ENCODE measurements at regions not wholly inside any gene's neighbourhood (a gene's known extent, or its start where the extent isn't known, plus 50 kb on each side); places are given as distances from the start of the nearest gene placed in this dataset.

GRCh38 chr7:145605963-145606362 is 510.6 kb upstream of the CNTNAP2 start:
- Histone ChIP-seq H3K9me3 (ENCODE audit: insufficient read depth, low read depth, low read length) (peaks cover 11% of the 10 kb centered on the region; the same call in 1 of the 2 replicates), H3K4me3 (ENCODE audit: low read length) (no peak overlapping the region), H3K36me3 (ENCODE audit: insufficient read depth, low read depth, low read length) (no peaks in the 10 kb centered on the region), H3K4me1 (ENCODE audit: insufficient read depth, low read length) (no peaks in the 10 kb centered on the region), H3K27ac (ENCODE audit: low read length) (no peak overlapping the region), H3K9ac (ENCODE audit: low read depth, low read length) (no peak overlapping the region), H3K27me3 (ENCODE audit: insufficient read depth, low read length) (no peaks in the 10 kb centered on the region)

- H3K4me3 ChIP-seq (ENCODE audit: low read length), result no peak overlapping the region
- H3K4me1 ChIP-seq (ENCODE audit: insufficient read depth, low read length), result no peaks in the 10 kb centered on the region
- H3K36me3 ChIP-seq (ENCODE audit: insufficient read depth, low read depth, low read length), result no peaks in the 10 kb centered on the region
- H3K9me3 ChIP-seq (ENCODE audit: insufficient read depth, low read depth, low read length), result peaks cover 5% of the 10 kb centered on the region; the same call in 1 of the 2 replicates
- no peaks in the 10 kb centered on the region for H3K27me3 ChIP-seq (ENCODE audit: insufficient read depth, low read length)
- H3K9ac ChIP-seq (ENCODE audit: low read depth, low read length), result no peak overlapping the region
- no peak overlapping the region for H3K27ac ChIP-seq (ENCODE audit: low read length)
Measured at GRCh38 chr7:145599376-145599775, 517.2 kb upstream of the CNTNAP2 start.

GRCh38 chr7:145584401-145584800 is 532.2 kb upstream of the CNTNAP2 start:
- no peak overlapping the region for H3K27ac ChIP-seq (ENCODE audit: low read length)
- no peaks in the 10 kb centered on the region for H3K27me3 ChIP-seq (ENCODE audit: insufficient read depth, low read length)
- no peak overlapping the region for H3K9ac ChIP-seq (ENCODE audit: low read depth, low read length)
- no peaks in the 10 kb centered on the region for H3K4me1 ChIP-seq (ENCODE audit: insufficient read depth, low read length)
- no peak overlapping the region for H3K4me3 ChIP-seq (ENCODE audit: low read length)
- peaks cover 4% of the 10 kb centered on the region; the same call in 1 of the 2 replicates for H3K9me3 ChIP-seq (ENCODE audit: insufficient read depth, low read depth, low read length)
- H3K36me3 ChIP-seq (ENCODE audit: insufficient read depth, low read depth, low read length), result no peaks in the 10 kb centered on the region

GRCh38 chr7:145582742-145583303 is 533.8 kb upstream of the CNTNAP2 start:
- H3K4me1 ChIP-seq (ENCODE audit: insufficient read depth, low read length), result no peaks in the 10 kb centered on the region
- H3K4me3 ChIP-seq (ENCODE audit: low read length), result no peak overlapping the region
- H3K27me3 ChIP-seq (ENCODE audit: insufficient read depth, low read length), result no peaks in the 10 kb centered on the region

GRCh38 chr7:145557805-145558204 is 558.8 kb upstream of the CNTNAP2 start:
- H3K9me3 ChIP-seq (ENCODE audit: insufficient read depth, low read depth, low read length), result no peaks in the 10 kb centered on the region
- H3K4me1 ChIP-seq (ENCODE audit: insufficient read depth, low read length), result no peaks in the 10 kb centered on the region
- H3K27ac ChIP-seq (ENCODE audit: low read length), result no peak overlapping the region
- no peak overlapping the region for H3K4me3 ChIP-seq (ENCODE audit: low read length)
- H3K36me3 ChIP-seq (ENCODE audit: insufficient read depth, low read depth, low read length), result no peaks in the 10 kb centered on the region
- H3K27me3 ChIP-seq (ENCODE audit: insufficient read depth, low read length), result no peaks in the 10 kb centered on the region
- H3K9ac ChIP-seq (ENCODE audit: low read depth, low read length), result no peak overlapping the region

More at GRCh38 chr7:145582742-145583303, 533.8 kb upstream of the CNTNAP2 start:
- H3K9me3 ChIP-seq (ENCODE audit: insufficient read depth, low read depth, low read length), result peaks cover 4% of the 10 kb centered on the region; the same call in 1 of the 2 replicates
- H3K36me3 ChIP-seq (ENCODE audit: insufficient read depth, low read depth, low read length), result no peaks in the 10 kb centered on the region
- H3K27ac ChIP-seq (ENCODE audit: low read length), result no peak overlapping the region
- H3K9ac ChIP-seq (ENCODE audit: low read depth, low read length), result no peak overlapping the region

- Histone ChIP-seq H3K4me3 (ENCODE audit: low read length) (no peak overlapping the region), H3K27me3 (ENCODE audit: insufficient read depth, low read length) (no peaks in the 10 kb centered on the region), H3K36me3 (ENCODE audit: insufficient read depth, low read depth, low read length) (no peaks in the 10 kb centered on the region), H3K27ac (ENCODE audit: low read length) (no peak overlapping the region), H3K9ac (ENCODE audit: low read depth, low read length) (no peak overlapping the region), H3K4me1 (ENCODE audit: insufficient read depth, low read length) (no peaks in the 10 kb centered on the region), H3K9me3 (ENCODE audit: insufficient read depth, low read depth, low read length) (no peaks in the 10 kb centered on the region)
Measured at GRCh38 chr7:145543242-145543641, 573.4 kb upstream of the CNTNAP2 start.

- no peaks in the 10 kb centered on the region for H3K9me3 ChIP-seq (ENCODE audit: insufficient read depth, low read depth, low read length)
- no peak overlapping the region for H3K4me3 ChIP-seq (ENCODE audit: low read length)
Measured at GRCh38 chr7:145539910-145540309, 576.7 kb upstream of the CNTNAP2 start.

GRCh38 chr7:145534301-145534700 is 582.3 kb upstream of the CNTNAP2 start:
- no peaks in the 10 kb centered on the region for H3K9me3 ChIP-seq (ENCODE audit: insufficient read depth, low read depth, low read length)
- no peak overlapping the region for H3K4me3 ChIP-seq (ENCODE audit: low read length)
- H3K9ac ChIP-seq (ENCODE audit: low read depth, low read length), result no peak overlapping the region
- H3K27me3 ChIP-seq (ENCODE audit: insufficient read depth, low read length), result no peaks in the 10 kb centered on the region
- no peaks in the 10 kb centered on the region for H3K4me1 ChIP-seq (ENCODE audit: insufficient read depth, low read length)
- H3K36me3 ChIP-seq (ENCODE audit: insufficient read depth, low read depth, low read length), result no peaks in the 10 kb centered on the region
- H3K27ac ChIP-seq (ENCODE audit: low read length), result no peak overlapping the region

More at GRCh38 chr7:145539910-145540309, 576.7 kb upstream of the CNTNAP2 start:
- Histone ChIP-seq H3K4me1 (ENCODE audit: insufficient read depth, low read length) (no peaks in the 10 kb centered on the region), H3K9ac (ENCODE audit: low read depth, low read length) (no peak overlapping the region), H3K27ac (ENCODE audit: low read length) (no peak overlapping the region), H3K36me3 (ENCODE audit: insufficient read depth, low read depth, low read length) (no peaks in the 10 kb centered on the region), H3K27me3 (ENCODE audit: insufficient read depth, low read length) (no peaks in the 10 kb centered on the region)

- Histone ChIP-seq H3K27ac (ENCODE audit: low read length) (no peak overlapping the region), H3K9me3 (ENCODE audit: insufficient read depth, low read depth, low read length) (no peaks in the 10 kb centered on the region), H3K4me1 (ENCODE audit: insufficient read depth, low read length) (no peaks in the 10 kb centered on the region), H3K9ac (ENCODE audit: low read depth, low read length) (no peak overlapping the region), H3K36me3 (ENCODE audit: insufficient read depth, low read depth, low read length) (no peaks in the 10 kb centered on the region), H3K4me3 (ENCODE audit: low read length) (no peak overlapping the region), H3K27me3 (ENCODE audit: insufficient read depth, low read length) (no peaks in the 10 kb centered on the region)
Measured at GRCh38 chr7:145520284-145520683, 596.3 kb upstream of the CNTNAP2 start.

- Histone ChIP-seq H3K36me3 (ENCODE audit: insufficient read depth, low read depth, low read length) (no peaks in the 10 kb centered on the region), H3K9ac (ENCODE audit: low read depth, low read length) (no peak overlapping the region), H3K27ac (ENCODE audit: low read length) (no peak overlapping the region), H3K4me1 (ENCODE audit: insufficient read depth, low read length) (no peaks in the 10 kb centered on the region), H3K27me3 (ENCODE audit: insufficient read depth, low read length) (no peaks in the 10 kb centered on the region), H3K9me3 (ENCODE audit: insufficient read depth, low read depth, low read length) (no peaks in the 10 kb centered on the region; the same call in 1 of the 2 replicates), H3K4me3 (ENCODE audit: low read length) (no peak overlapping the region)
Measured at GRCh38 chr7:145511004-145511403, 605.6 kb upstream of the CNTNAP2 start.

GRCh38 chr7:145497911-145498525 is 618.6 kb upstream of the CNTNAP2 start:
- Histone ChIP-seq H3K27me3 (ENCODE audit: insufficient read depth, low read length) (no peaks in the 10 kb centered on the region), H3K4me1 (ENCODE audit: insufficient read depth, low read length) (no peaks in the 10 kb centered on the region), H3K9me3 (ENCODE audit: insufficient read depth, low read depth, low read length) (peaks cover 5% of the 10 kb centered on the region; the same call in 1 of the 2 replicates), H3K36me3 (ENCODE audit: insufficient read depth, low read depth, low read length) (no peaks in the 10 kb centered on the region), H3K4me3 (ENCODE audit: low read length) (no peak overlapping the region), H3K27ac (ENCODE audit: low read length) (no peak overlapping the region), H3K9ac (ENCODE audit: low read depth, low read length) (no peak overlapping the region)

GRCh38 chr7:145490356-145490755 is 626.2 kb upstream of the CNTNAP2 start:
- Histone ChIP-seq H3K4me3 (ENCODE audit: low read length) (no peak overlapping the region), H3K4me1 (ENCODE audit: insufficient read depth, low read length) (no peaks in the 10 kb centered on the region), H3K27ac (ENCODE audit: low read length) (no peak overlapping the region), H3K27me3 (ENCODE audit: insufficient read depth, low read length) (no peaks in the 10 kb centered on the region), H3K36me3 (ENCODE audit: insufficient read depth, low read depth, low read length) (no peaks in the 10 kb centered on the region), H3K9me3 (ENCODE audit: insufficient read depth, low read depth, low read length) (peaks cover 13% of the 10 kb centered on the region; the same call in 1 of the 2 replicates), H3K9ac (ENCODE audit: low read depth, low read length) (no peak overlapping the region)
